Fibroblast of gingiva (primary cell): ENCODE measurements at regions not wholly inside any gene's neighbourhood (a gene's known extent, or its start where the extent isn't known, plus 50 kb on each side); places are given as distances from the start of the nearest gene placed in this dataset.
A peak's percentile ranks its signal among the peaks of the same experiment; 100 is the strongest.
"Not testable (repeated sequence)": the region's sequence is repeated elsewhere in the genome, so short reads cannot be mapped to it uniquely, and the experiment has no call there.

ENCODE experiments used
- DNase-seq: peaks from one replicate; pipeline ENCODE4 v3.0.0-alpha.2; 2011; ENCODE audit warnings: low read depth

DNA sequence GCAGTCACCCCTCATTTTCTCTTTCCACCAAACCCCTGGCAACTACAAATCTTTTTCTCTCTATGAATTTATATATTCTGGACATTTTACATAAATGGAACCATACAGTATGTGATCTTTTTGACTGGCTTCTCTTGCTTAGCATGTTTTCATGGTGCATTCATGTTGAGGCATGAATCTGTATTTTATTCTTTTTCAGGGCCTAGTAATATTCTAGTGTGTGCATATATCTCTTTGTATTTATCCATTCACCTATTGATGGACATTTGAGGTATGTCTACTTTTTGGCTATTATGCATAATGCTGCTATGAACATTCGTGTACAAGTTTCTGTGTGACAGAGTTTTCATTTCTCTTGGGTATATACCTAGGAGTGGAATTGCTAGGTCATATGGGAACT is 78.2 kb downstream of the HACD1 start:
- no peak for DNase-seq

DNA sequence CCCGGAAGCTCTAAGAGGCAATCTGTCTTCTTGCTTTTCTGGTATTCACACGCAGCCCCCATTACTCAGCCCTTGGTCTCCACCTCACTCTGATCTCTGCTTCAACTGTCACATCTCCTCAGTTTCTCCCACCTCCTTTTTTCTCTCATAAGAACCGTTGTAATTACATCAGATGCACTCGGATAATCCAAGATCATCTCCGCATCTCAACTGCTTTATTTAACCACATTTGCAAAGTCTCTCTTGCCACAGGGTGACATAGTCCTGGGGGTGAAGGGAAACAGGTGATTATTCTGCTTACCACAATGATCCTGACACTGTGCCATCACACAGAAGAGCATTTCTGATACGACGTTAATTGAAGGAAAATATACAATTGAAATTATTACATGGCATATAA is 79.9 kb downstream of the HACD1 start:
- DNase-seq = no peak

DNA sequence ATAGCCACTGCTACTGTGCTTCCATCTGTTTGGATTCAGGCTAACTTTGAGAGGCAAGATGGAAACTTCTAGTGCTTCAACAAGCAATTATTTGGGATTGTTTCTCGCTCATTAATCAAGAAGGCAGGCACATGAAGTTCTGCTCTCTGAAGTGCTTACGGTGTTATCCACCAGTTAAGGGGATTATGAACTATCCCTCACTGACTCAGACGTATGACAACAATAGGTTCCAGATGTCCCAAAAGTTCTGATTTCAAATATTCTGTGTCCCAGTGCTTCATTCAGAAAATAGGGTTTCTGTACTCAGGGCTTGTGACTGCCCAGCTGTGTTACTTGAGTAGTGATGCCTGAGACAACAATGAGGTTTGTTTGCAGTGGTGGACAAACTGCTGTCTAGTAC is 81.0 kb downstream of the HACD1 start:
- DNase-seq = no peak

DNA sequence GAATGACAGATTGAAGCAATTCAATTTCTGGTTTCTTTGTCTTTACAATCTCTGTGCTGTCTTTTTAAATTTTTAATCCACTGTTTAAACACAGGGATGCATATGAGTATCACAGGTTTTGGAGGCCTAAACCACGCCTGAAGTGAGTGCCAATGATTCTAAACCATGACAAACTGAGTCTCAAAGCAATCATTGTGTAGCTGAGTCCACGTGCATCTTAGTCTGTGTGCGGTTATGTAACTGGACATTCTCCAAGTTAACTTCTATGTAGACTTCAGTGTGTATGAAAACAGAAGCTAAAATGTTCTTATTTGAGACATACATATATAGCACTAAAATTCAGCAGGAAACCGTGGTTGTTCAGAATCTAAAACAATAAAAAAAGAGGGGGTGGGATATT is 79.3 kb upstream of the ST8SIA6 start:
- DNase-seq = no peak

DNA sequence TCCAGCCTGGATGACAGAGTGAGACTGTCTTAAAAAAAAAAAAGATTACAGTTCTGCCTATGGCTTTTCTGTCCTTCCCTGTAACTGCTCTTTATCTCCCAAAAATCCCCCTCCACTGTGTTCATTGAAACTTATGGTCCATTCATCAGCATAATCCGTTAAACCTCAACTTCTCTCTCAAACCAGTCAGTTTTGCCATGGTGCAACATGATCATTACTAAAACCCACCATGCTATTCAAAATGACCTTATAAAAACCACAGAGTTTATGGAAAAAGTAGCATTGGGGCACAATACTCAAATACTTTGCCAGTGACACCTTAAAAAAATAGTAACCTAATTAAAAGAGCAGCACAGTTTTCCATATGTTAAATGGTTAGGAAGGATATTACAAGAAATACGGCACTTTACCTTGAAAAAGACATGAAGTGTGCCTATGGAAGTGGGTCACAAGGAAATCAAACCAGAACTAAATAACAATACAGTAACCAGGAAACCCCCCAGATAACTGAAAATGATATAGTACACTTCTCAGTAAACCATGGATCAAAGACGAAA is 74.0 kb upstream of the ST8SIA6 start:
- DNase-seq = no peak

DNA sequence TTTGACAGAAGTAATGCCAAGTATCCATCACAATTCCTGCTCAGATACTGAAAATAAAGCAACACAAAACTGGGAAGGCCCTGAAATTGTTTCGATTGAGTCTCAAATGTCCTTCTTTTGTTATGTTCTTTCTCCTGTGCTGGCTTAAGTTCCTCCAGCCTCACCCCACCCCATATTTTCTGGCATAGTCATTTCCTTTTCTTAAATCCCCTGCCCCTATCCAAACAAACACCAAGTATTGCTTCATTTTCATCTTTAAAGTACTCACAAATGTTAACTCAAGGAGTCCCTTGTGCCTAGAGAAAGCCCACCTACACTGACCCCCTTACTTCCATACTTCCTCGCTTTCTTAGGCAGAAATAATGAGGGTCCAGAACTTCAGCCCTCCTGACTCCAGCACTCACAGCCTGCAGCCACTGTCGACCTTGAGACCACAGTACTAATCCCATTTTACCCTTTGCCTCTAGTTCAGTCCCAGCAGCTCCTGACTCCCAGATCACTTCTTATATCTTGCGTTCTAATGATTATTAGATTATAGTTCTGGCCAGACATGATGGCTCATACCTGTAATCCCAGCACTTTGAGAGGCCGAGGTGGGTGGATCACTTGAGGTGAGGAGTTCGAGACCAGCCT is 73.2 kb upstream of the ST8SIA6 start:
- DNase-seq = peak; percentile 51

DNA sequence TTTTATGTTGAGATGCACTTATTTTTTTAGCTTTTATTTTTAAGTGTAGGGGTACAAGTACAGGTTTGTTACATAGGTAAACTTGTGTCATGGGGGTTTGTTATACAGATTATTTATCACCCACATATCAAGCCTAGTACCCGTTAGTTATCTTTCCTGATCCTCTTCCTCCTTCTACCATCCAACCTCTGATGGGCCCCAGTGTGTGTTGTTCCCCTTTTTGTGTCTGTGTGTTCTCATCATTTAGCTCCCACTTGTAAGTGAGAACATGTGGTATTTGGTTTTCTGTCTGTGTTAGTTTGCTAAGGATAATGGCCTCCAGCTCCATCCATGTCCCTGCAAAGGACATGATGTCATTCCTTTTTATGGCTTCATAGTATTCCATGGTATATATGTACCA is 72.2 kb upstream of the ST8SIA6 start:
- not testable (repeated sequence) for DNase-seq

DNA sequence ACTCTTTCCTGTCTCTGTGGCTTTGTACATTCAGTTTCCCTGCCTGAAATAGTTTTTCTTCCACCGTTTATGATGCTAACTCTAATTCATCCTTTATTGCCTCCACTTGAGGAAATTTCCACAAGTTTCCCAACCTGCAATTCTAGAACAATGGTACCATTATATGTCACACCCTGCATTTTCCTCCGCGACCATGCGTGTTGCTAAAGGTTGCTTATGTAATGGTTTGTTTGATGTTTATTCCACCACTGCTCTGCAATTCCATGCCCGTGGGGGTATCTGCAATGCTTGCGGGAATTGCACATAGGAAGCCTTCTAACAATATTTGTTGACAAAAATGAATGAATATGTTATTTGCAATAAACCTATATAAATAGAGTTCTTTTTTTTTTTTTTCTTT is 69.5 kb upstream of the ST8SIA6 start:
- no peak for DNase-seq

DNA sequence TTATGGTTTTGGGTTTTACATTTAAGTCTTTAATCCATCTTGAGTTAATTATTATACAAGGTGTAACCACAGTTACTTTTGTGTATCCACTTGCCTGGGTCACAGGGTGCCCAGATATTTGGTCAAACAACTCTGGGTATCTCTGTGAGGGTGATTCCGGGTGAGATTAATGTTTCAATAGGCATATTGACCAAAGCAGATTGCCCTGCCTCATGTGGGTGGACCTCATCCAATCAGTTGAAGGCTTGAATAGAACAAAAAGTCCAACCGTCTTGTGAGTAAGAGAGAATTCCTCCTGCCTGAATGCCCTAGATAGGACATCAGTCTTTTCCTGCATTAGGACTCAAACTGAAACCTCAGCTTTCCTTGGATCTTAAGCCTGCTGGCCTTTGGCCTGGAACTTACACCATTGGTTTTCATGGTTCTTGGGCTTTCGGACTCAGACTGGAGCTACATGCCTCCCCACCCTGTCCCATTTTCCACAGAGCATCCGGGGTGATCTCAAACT is 68.9 kb upstream of the ST8SIA6 start:
- no peak for DNase-seq

DNA sequence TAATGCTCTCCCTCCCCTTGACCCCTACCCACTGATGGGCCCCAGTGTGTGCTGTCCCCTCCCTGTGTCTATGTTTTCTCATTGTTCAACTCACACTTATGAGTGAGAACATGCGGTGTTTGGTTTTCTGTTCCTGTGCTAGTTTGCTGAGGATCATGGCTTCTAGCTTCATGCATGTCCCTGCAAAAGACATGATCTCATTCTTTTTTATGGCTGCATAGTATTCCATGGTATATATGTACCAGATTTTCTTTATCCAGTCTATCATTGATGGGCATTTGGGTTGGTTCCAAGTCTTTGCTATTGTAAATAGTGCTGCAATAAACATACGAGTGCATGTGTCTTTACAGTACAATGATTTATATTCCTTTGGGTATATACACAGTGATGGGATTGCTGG is 67.9 kb upstream of the ST8SIA6 start:
- not testable (repeated sequence) for DNase-seq

DNA sequence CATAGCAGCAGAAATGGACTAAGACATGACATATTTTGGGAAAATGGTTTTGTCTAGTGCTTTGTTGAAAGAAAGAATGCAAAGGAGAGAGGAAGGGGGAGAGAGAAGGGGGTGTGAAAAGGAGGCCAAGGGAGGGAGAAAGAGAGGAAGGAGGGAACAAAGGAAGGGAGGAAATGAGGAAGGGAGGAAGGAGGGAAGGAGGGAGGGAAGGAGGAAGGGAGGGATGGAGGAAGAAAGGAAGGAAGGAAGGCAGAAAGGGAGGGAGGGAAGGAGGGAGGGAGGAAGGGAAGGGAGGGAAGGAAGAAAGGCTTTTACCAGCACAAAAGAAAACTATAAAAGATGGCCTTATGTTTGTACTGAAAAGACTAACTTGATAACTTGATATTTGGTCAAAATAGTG is 65.1 kb upstream of the ST8SIA6 start:
- no peak for DNase-seq

DNA sequence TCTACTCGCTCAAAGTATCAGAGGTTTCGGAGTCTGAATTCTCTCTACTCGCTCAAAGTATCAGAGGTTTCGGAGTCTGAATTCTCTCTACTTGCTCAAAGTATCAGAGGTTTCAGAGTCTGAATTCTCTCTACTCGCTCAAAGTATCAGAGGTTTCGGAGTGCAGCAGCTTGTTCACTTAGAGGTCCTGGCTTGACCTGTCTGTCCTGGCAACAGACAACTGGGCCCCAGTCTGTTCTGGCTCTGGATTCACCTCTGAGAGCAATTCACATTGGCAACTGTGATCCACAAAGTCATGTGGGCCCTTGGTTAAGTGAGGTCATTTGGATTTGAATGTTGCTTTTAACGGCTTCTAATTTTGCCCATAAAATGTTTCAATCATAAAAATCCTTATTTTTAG is 63.9 kb upstream of the ST8SIA6 start:
- no peak for DNase-seq

DNA sequence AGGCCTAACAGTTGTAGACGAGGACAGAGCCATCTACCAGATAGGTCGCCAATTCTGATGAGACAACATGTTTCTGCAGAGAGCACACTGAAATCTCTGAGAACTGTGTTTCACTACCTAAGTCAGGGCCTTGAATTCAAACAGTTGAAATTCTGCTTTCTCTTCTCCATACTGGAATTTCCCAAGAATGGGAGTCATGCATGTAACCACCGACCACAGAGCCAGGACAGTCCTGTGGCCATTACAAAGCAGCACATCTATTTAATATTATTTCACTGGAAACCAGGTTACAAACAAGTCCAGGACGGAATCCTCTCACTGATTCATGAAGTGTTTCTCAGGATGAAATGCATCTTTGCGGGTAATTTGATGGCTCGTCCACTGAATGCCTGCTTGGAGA is 62.0 kb upstream of the ST8SIA6 start:
- DNase-seq = no peak

DNA sequence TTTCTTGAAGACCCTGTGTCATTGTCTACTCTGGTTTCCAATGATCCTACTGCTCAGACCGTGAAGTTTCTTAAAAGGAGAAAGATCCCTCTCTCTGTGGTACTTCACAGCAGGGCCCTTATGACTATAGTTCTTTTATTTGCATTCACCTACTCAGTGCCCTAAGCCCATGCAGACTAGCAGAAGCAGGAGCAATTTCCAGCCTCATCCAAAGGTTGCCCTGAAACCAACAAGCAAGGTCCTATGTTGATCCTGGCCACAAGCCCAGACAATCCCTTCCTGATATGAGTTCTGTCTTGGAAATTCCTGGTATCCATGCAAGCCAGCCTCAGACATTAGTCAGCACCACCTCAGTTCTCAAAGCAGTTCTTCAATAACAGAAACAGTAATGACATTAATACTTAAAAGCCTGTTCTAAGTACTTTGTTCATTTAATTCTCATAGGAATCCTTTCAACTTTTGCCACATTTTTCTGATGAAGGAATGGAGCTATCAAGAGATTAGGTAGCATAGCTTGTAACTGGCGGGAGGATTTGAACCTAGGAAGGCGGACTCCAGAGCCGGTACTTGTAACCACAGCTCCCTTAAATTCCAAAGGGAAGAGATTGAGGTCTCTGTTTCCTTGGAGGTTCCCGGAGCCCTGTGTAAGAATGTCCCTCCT is 58.1 kb upstream of the ST8SIA6 start:
- DNase-seq = peak; percentile 85

DNA sequence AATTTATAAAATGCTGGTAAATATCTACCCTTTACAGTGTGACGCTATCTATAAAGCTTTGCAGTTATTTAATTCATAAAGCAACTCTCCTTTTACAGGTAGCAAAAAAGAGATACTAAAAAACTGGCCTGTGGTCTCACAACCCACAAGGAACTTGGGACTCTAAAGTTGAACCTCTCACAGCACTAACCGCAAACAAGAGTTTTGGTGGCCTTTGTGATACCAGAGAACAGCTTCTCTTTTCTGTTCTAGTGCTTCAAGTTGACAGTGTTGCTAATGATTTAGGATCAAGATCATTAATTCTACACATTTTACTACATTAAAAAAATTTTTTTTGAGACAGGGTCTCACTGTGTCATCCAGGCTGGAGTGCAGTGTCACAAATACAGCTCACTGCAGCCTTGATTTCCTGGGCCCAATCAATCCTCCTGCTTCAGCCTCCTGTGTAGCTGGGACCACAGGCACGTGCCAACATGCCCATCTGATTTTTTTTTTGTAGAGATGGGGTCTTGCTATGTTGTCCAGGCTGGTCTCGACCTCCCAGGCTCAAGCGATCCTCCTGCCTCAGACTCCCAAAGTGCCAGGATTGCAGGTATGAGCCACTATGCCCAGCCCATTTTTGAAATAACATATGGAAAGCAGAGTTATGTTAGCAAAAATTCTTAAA is 56.0 kb upstream of the ST8SIA6 start:
- no peak for DNase-seq

DNA sequence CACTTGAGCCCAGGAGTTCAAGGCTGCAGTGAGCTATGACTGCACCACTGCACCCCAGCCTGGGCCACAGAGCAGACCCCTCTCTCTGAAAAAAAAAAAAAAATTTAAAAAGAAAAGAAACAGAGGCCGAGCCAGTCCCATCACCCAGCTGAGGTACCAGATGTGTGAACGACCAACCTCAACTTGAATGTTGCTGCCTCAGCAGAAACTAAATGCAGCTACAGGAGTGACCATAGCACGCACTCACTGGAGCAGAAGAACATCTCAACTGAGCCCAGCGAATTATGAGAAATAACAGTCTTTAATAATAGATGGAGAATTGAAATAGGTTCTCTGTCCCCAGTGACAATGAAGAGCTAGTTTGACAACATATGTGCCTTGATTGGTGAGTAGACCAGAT is 53.1 kb upstream of the ST8SIA6 start:
- no peak for DNase-seq

DNA sequence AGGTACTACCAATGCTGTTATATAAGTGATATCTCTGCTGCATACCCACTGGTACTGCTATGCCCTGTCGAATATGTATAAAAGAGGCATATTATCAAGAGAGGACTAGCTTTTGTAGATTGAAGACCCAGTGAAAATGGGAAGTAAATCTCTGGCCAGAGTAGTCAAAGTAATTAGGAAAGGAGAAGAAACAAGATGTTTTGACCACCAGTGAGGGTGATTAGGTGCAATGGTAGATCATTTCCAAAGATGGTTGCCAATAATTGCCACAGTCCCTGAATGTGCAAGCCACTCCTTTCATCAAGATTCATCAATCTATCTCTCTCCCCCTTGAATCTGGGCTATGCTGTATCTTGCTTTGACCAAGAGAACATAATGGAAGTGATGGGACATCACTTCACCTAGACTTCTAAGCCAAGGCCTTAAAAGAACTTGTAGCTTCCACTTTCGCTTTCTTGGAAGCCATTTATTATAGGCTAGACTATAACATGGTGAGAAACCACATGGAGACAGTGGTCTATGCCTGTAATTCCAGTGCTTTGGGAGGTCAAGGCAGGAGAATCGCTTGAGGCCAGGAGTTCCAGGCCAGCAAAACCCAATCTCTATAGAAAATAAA is 52.6 kb upstream of the ST8SIA6 start:
- no peak for DNase-seq

DNA sequence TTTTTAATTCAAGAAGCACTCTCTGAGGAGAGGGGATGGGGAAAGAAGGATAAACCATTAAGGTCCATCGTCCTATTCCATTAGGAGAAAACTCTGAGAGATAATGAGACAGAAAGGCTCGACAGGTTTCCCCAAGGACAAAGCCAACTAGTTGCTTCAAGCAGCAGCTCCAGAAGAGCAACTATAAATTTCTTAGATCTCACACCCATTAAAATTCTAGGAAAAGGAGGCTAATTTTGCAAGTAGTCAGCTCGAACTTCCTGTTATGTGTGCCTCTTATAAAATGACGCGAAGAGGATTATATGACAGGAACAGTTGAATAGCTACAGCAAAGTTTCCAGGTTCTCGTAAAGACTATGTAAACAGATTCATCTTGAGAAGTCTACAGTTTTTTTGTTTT is 52.0 kb upstream of the ST8SIA6 start:
- no peak for DNase-seq

DNA sequence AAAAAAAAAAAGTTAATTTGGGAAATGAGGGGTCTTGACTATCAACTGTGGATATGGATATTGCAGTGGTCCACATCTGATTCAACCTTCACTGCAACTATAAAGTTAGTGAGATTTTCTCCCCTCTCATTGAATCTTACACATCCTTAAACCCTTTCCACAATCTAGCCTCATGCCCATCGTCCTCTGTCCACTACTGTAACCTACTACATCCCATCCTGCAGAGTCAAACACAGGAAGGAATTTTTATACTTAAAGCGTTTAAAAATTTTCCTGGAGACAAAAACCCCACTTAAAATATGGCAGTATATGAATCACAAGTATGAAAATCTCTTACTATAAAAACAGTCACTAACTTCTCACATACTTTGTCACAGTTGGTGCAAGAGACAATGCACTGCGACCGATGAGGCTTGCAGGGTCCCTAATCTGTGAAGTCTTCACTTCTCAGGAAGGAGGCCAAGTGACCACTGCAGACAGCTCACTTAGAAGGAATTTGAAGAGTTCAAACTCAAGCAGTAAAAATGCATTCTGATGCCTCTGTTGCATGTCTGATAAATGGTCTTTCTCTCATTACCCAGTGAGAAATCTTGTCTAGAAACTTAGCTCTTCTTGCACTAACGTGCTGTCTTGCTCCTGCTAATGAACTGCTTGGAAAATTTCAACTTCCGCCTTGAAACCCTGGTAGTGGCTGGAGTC is 50.3 kb upstream of the ST8SIA6 start:
- DNase-seq = peak; percentile 3
